HG03039 (cell line): ENCODE measurements at regions not wholly inside any gene's neighbourhood (a gene's known extent, or its start where the extent isn't known, plus 50 kb on each side); places are given as distances from the start of the nearest gene placed in this dataset.

Experiments
- ATAC-seq: cut with Tn5 transposase; IDR thresholded peaks from one replicate; pipeline ENCODE4 v1.9.1; 2021; ENCODE audit warnings: mild to moderate bottlenecking, moderate library complexity; ENCODE audit not compliant: unreplicated experiment

DNA sequence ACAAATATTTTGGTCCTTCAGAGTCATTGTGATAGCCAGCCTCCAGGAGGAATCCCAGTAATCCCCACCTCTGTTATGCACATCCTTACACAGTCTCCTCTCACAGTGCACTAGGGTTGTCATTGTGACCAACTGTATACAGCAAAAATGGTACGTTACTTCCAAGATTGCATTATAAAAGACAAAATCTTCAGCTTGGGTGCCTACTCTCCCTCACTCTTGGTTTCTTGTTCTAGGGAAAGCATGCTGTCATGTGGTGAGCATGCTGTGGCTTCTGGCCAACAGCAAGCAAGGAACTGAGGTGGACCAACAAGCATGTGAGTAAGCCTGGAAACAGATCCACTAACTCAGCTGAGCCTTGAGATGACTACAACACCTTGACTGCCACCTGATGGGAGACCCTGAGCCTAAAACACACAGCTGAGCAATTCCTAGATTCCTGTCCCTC, 130.1 kb upstream of the DST start:
- ATAC-seq = no peak

DNA sequence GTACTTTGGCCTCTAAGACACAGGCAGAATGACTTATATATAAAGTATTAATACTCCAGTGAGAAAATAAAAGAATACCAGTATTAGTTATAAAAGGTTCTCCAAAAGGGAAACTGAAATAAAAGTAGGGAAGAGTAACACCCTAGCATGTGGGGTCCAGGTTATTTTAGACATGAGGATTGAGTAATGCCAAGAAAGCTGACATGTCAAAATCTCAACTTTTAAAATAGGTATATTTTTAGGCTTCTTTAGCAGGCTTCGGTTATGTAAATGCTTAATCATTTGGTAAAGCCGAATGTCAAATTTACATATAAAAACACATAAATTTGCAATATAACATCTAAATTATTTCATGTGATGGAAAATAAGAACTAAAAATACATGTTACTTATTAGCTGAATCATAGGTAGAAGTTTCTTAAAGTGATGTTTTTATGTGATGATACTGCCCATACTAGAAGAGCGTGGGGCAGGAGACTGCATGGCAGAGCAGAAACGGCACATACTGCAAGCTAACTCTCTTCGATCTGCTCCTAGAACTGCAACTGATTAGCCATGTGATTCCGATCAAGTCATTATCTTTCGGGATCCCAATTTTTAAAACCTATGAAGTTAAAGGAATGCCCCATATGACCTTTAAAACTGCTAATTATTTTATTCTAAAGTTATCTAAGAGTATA, 129.4 kb upstream of the DST start:
- no peak for ATAC-seq

DNA sequence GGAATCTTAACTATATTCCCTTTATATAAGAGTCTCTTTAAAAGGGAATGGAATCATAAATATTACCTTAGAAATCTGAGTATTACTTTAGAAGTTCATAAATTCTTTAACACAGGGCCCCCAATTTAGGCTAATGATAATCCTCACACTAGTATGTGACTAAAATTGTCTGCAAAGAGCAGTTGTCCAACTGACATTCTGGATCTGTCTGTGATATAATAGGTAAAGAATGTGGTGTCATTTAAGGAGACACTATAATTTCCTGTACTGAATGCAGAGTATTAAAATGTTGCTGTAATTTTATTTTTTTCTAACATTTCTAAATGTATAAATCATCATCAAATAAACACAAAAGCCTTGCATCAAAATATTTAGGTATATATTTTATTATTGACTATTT, 128.5 kb upstream of the DST start:
- no peak for ATAC-seq

DNA sequence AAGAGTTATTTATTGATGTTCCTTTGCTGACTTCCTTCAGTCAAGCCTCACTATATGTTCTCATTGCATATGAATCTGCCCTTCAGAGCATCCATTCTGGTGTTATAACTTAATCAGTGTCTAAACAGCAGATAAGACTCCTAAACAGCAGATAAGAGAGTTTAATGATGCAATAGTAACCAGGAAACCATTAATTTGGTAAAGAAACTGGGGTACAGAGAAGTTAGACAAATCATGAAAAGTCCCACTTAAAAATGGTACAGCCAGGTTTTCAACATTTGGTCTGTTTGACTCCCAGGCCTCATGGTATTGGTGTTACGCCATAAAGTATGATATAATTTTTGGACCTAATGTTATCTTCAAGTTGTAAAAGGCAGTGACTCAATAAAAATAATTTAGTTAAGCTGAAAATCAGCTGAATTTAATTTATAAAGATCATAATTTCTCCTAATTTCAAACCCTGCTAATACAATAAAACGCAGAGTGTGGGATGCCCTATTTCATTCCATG, 127.4 kb upstream of the DST start:
- no peak for ATAC-seq

DNA sequence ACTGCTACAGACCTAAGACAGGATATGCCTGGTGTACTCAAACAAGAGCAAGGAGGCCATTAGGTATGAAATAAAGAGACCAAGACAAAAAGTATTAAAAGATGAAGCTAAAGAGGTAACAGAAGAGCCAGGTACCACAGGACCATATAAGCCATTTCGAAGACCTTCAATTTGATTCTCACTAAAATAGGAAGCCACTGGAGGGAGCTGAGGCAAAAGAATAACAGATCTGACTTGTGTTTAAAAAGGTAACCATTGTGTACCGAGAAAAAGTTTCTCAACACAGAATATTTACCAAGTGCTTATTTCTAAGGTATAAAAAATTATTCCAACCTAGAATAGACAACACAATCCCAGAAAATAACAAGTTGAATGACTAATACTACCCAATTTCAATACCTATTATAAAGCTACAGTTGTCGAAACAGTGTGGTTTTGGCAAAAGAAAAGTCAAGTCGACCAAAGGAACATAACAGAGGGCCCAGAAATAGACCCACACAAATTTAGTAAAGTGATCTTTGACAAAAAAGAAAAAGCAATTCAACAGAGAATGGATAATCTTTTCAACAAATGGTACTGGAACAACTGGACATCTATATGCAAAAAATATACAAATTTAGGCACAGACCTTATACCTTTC, 125.3 kb upstream of the DST start:
- no peak for ATAC-seq

DNA sequence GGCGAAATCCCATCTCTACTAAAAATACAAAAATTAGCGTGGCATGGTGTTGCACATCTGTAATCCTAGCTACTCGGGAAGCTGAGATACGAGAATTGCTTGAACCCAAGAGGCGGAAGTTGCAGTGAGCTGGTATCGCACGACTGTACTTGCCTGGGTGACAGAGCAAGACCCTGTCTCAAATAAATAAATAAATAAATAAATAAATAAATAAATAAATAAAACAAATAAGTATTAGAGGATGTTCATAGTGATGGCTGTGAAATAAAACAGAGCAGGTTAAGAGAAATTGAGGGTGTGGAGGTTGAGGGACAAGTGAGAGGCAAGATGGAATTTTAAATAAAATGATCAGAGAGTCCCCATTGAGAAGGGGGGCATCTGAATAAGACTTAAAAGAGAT, 124.7 kb upstream of the DST start:
- no peak for ATAC-seq

DNA sequence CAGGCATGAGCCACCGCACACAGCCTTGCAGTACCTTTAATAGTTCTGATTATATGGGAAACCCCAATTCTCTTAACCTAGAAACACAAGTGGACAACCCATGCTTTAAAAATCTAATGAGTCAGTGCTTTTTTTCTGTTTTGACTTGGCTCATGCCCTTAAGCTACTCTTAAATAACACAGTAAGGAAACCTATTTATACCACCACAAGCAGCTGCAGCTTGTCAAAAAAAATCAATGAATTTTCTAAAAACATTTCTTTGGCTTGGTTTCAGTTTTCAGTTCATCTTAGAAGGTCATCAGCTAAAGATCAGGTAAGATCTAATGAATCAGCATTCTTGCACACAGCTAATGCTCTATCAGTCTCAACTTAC, 124.1 kb upstream of the DST start:
- ATAC-seq = peak; percentile 81

DNA sequence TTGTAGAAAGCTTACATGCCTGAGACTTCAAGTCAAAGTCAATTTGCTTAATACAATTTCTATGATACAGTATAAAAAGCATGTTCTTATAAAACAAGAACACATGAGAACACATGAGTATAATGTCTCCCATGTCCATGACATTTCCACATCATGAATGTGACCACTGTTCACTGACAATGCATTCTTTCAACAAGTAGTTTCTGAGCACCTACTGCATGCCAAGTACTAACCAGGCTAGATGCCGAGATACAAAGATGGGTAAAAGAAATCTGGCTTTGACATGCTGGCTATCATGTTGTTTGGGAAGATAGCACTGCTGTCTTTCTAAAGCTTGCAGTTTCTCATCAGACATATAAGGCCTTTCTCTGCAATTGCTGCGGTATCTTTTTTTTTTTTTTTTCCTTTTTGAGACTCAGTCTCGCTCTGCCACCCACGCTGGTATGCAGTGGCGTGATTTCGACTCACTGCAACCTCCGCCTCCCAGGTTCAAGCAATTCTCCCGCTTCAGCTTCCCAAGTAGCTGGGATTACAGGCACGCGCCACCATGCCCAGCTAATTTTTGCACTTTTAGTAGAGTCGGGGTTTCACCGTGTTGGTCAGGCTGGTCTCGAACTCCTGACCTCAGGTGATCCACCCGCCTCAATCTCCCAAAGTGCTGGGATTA, 123.6 kb upstream of the DST start:
- no peak for ATAC-seq

DNA sequence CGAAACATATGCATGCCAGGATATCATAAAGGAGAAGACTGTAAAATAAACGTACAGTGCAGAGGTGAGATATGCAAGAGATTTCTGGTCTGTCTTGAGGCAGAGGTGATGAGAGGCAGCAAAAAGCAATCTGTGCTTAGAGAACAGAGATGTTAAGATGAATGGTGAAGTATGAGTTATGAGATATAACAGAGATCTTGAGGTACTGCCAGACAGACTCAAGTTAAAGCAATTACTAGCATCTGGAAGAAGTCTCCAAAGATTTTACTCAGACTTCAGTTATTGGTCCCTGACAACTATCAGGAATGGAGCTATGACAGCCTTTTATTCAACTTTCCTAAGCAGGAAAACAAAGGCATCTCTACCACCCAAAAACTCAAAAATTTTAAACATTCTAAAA, 122.8 kb upstream of the DST start:
- no peak for ATAC-seq

DNA sequence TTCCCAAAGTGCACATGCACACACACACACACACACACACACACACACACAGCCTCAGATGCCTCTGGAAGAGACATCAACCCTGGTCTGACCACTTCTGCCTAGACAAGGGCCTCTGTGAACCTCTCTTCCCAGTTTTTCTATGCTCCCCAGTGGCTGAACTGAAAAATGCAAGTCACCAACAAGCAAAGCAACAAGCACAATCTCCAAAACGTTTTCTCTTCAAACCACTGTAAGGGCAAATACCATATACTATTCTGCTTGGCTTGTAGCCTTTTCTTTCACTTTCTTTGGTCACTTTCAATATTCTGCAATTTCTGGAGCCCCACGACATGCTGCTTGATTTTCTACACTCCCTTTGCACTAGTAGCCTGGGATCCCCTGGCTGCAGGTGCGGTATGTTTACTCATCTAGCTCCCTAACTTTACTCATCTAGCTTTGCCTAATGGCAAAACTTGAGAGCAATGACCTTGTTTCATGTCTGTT, 121.4 kb upstream of the DST start:
- peak; percentile 54 for ATAC-seq

DNA sequence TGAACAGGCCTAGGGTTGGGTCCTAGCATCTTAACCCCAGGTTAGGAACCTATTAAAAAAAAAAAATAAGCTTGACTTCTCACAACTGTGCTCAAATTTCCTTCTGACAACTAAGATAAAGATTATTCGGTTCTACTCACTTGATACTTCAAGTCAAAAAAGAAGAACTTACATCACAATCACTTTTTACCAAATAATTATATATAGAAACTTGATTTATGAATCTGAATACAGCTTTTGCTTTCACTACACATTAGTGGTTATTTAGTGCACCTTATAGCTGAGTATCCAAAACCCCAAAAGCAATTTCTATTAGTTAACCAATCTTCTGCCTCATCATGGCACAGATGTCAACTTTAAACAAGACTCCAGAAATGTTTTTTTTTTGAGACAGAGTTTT, 119.0 kb upstream of the DST start:
- ATAC-seq = no peak

DNA sequence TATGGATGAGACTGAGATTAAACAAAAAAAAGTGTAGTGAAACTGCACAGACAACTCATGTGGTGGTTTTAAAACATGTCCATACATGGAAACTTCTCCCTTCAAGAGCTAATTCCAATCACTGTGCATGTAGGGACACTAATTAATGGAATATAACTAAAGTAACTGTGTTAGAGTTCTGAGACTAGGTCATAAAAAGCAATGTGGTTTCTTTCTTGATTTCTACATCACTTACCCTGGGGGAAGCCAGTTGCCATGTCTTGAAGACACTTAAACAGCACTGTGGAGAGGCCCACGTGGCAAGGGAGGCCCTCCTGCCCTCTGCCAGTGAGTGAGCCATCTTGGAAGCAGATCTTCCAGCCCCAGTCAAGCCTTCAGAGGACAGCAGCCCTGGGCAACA, 118.2 kb upstream of the DST start:
- ATAC-seq = no peak

DNA sequence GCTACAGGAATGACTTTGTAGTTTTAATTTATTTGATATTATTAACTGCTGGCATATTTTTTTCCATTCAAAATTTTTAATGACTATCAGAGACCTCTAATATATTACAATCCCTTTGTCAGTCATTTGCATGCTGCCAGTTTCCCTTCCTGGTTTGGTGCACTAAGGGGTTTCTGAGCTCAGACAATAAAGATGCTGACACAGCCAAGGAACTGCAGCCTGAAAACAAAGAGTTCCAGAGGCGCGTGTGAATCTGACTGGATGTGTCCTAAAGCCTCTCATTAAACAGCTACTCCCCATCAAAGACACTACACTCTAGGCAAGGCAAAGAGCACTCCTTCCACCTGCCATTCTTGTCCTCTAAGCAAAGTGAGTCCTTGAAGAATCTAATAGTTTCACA, 116.8 kb upstream of the DST start:
- no peak for ATAC-seq

DNA sequence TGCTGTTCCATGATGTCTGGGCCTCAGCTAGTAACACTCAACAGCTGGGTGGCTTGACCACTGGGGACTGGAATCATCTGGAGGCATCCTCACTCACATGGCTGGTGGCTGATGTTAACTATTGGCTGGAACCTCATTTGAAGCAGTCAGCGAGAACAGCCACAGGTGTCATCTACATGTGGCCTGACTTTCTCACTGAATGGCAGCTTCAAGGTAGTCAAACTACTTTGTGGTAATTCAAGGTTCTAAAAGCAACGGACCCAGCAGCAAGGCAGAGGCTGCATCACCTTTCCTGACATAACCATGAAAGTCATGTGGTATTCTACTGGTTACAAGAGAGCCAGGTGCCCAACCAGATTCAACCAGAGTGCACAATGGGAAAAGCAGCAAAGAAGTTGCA, 115.9 kb upstream of the DST start:
- no peak for ATAC-seq

DNA sequence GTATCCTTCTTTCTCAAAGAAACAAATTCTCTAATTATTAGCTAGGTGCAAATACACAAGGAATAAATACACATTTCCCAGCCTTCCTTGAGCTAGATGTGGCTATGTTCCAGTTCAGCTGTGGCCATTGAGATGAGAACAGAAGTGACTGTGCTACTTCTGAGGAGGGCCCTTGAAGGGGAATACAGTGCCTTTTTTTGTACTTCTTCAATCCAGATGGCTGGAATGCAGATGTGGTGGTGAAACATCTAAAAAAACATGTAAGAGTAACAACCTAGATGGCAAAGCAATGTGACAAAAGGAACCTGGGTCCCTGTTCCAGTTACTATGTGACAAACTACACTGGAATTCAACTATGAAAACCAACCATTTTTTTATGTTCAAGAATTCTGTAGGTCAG, 115.4 kb upstream of the DST start:
- no peak for ATAC-seq

DNA sequence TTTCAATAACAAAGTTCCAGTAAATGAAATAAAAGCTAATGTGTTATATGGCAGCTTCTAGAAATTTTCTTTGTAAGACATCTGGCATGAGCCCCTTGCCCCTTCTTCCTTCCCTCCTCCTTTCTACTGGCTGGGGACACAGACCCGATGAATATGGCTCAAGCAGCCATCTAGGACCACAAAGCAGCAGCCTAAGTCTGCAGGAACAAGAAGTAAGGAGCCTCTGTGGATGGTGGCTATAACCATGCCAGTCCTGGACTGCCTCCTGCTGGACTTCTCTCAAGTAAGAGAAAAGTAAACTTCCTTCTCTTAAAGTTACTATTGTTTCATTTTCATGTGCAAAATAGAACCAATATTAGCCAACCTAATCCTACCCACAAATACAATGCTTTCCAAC, 114.9 kb upstream of the DST start:
- ATAC-seq = no peak

DNA sequence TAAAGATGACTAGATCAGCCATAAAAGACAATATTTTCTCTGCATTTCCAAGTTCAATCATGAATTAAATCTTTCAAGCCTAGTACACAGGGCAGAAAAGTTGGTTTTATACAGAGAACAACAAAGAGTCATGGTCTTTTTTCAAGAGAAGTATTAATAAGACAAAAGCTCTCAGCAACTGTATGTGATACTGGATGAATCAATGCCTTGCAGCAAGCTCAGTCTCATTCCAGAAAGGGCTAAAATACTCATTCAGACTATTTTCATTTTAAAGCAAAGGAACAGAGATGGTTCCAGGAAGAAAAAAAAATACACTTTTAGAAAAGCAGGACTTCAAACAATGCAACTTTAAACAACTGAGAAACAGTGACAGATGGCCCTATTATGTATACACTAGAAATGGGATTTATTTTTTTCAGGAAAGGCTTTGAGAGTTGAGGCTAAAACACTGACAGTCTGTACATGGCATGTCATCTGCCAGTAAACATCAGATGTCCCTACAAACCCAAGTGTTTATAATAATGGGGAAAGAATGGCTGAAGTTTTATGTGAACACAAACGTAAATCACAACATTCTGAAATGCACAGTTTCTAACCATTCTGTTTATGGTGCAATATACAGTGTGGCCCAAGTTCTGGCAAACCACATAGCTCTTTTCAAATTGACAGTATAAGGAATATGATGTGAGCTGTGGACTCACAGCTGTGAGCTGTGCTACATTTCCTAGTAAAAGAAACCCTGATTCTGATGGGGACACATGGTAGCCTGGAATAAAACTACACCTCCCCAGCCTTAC, 114.3 kb upstream of the DST start:
- no peak for ATAC-seq

DNA sequence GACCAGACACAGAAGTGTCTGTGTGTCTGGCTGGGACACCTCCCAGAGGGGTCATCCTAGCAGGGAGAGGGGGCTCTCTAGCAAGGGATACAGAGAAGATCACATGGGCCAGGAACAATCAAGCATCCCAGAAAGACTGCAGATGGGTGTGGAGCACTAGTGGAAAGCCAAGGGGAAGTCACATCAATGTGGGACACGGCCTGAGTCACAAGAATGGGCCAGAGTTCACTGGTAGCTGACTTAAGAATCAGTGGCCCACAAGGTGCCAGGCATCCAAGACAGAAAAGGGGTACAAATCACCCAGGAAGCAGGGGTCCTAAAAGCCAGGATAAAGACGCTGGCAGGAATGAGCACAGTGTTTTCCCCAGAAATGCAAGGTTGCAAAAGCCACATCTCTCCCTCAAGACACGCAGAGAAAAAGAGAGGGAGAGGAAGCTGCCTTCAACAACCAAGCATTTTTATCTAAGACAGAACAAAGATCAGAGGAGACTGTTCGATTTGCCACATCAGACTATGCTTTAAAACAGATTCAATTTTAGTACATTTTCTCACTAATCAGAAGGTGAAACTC, 113.6 kb upstream of the DST start:
- no peak for ATAC-seq

DNA sequence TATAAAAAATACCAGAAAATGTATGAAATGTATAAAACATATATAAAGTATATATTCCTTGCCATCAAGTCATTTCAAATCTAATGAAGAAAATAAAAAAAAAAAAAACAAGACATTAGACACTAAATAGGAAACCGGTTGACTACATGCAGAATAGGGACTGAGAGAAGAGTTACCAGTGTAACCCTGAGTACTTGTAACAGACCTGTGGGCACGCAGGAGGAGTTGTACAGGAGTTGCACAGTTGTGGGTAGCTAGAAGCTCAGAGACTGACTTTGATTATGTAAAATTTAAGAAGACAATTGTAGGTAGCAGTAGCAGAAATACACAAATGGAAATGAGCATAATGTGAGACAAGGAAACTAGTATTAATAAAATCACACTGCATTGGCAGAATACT, 112.4 kb upstream of the DST start:
- ATAC-seq = no peak

DNA sequence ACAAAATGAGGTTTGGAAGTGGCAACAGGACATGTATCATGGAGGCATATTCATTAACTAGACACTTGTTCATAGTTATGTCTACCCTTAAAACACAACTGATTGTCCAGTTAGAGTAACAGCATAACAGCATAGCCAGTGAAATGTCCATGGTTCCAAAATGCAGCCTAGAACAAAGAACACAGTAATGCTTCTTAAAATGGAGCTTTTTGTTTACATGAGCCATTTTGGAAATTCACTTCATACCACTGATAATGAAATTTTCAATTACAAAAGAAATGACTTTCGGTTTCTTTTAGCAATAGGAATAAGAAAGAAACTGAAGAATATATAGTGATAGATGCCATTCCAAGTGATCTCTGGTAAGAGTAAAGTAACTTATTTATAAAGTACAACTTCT, 111.1 kb upstream of the DST start:
- no peak for ATAC-seq

DNA sequence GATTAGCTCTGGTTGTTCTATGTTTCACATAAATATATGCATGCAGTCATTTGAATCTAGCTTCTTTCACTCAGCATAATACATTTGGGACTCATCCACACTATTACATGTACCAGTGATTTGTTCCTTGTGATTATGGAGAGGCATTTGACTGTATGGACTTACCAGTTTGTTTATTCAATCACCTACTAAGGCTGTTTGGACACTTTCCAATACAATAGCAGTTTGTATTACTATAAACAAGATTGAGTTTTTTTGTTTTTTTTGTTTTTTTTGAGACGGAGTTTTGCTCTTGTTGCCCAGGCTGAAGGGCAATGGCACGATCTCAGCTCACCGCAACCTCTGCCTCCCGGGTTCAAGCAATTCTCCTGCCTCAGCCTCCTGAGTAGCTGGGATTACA, 109.8 kb upstream of the DST start:
- ATAC-seq = no peak
